Hepatocyte (in vitro differentiated cells): ENCODE measurements at regions not wholly inside any gene's neighbourhood (a gene's known extent, or its start where the extent isn't known, plus 50 kb on each side); places are given as distances from the start of the nearest gene placed in this dataset.
"Not testable (repeated sequence)": the region's sequence is repeated elsewhere in the genome, so short reads cannot be mapped to it uniquely, and the experiment has no call there.

Source experiments
- DNase-seq: peaks from one replicate; pipeline ENCODE4 v3.0.0-alpha.2; 2016; ENCODE audit warnings: low spot score
- H2AFZ ChIP-seq: fragments of 200-600 bp; sonication (generic); 2 replicates; pipeline ENCODE4 v1.6.0; 2016; ENCODE audit warnings: antibody characterized with exemption, mild to moderate bottlenecking
- H3K27ac ChIP-seq: fragments of 200-600 bp; sonication (generic); 2 replicates; pipeline ENCODE4 v1.5.1; 2016; ENCODE audit warnings: mild to moderate bottlenecking
- H3K27me3 ChIP-seq: fragments of 200-600 bp; sonication (generic); 2 replicates; pipeline ENCODE4 v1.6.1; 2016
- H3K36me3 ChIP-seq: fragments of 200-600 bp; sonication (generic); replicated peaks from 2 replicates; pipeline ENCODE4 v1.5.1; 2016; ENCODE audit warnings: low read depth; ENCODE audit not compliant: insufficient read depth
- H3K4me1 ChIP-seq: fragments of 200-600 bp; sonication (generic); 2 replicates; pipeline ENCODE4 v1.5.1; 2016; ENCODE audit warnings: mild to moderate bottlenecking, moderate library complexity; ENCODE audit not compliant: insufficient read depth
- H3K4me2 ChIP-seq: fragments of 200-600 bp; sonication (generic); 2 replicates; pipeline ENCODE4 v1.6.0; 2016
- H3K4me3 ChIP-seq: fragments of 200-600 bp; sonication (generic); 2 replicates; pipeline ENCODE4 v1.5.1; 2016; ENCODE audit warnings: mild to moderate bottlenecking
- H3K79me2 ChIP-seq: fragments of 200-600 bp; sonication (generic); 2 replicates; pipeline ENCODE4 v1.6.0; 2017; ENCODE audit warnings: mild to moderate bottlenecking
- H3K9me2 ChIP-seq: fragments of 200-600 bp; sonication (generic); replicated peaks from 2 replicates; pipeline ENCODE4 v1.6.0; 2017; ENCODE audit warnings: mild to moderate bottlenecking; ENCODE audit not compliant: insufficient read depth
- H3K9me3 ChIP-seq: fragments of 200-600 bp; sonication (generic); 2 replicates; pipeline ENCODE4 v1.5.1; 2016; ENCODE audit warnings: low read depth, mild to moderate bottlenecking
- H4K20me1 ChIP-seq: fragments of 200-600 bp; sonication (generic); 2 replicates; pipeline ENCODE4 v1.6.0; 2016; ENCODE audit warnings: mild to moderate bottlenecking; ENCODE audit not compliant: insufficient read depth, poor library complexity, severe bottlenecking
- EZH2 ChIP-seq: fragments of 200-600 bp; sonication (generic); IDR thresholded peaks from 2 replicates; pipeline ENCODE4 v1.6.1; 2016; ENCODE audit warnings: antibody characterized with exemption, mild to moderate bottlenecking, borderline replicate concordance
- EZH2phosphoT487 ChIP-seq: fragments of 200-600 bp; sonication (generic); IDR thresholded peaks from one replicate; pipeline ENCODE4 v1.6.1; 2018; ENCODE audit warnings: antibody characterized with exemption, mild to moderate bottlenecking, low read depth, moderate library complexity; ENCODE audit not compliant: unreplicated experiment, severe bottlenecking
- WGBS: methylation state at CpG from one replicate; pipeline ENCODE4 v1.1.6; 2016; ENCODE audit warnings: low lambda C conversion rate; ENCODE audit errors: missing lambda C conversion rate; 5-methylcytosine and 5-hydroxymethylcytosine counted together
- TF ChIP-seq, protein P1 (sequence below): fragments of 200-600 bp; sonication (generic); IDR thresholded peaks from 2 replicates; pipeline ENCODE4 v1.5.1; 2016; ENCODE audit warnings: antibody characterized with exemption, mild to moderate bottlenecking; ENCODE audit not compliant: poor library complexity

DNA sequence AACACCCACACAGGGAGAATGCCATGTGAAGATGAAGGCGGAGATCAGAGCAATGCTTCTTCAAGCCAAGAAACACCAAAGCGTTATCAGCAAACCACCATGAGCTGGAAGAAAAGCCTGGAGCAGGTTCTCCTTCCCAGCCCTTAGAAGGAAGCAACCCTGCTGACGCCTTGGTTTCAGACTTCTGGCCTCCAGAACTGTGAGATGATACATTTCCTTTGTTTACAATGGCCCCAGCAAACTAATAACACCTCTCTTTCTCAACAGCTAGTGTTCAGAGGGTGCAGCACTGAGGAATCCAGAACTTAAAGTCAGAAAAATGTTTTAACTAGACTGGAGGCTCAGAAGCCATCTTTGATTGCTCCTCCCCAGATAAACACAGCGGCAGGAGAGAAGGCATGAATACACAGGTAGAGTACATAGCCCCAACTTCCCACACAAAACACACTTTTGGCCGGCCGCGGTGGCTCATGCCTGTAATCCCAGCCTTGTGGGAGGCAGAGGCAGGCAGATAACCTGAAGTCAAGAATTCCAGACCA, 132.4 kb upstream of the LPP start:
- H3K4me2 ChIP-seq, result peak overlapping the region; percentile 44
- no peaks in the 10 kb centered on the region for H3K36me3 ChIP-seq
- no peaks in the 10 kb centered on the region for H4K20me1 ChIP-seq
- H3K9me3 ChIP-seq, result no peaks in the 10 kb centered on the region
- peak overlapping the region; percentile 41 for H2AFZ ChIP-seq
- peak overlapping the region; percentile 90 for H3K27ac ChIP-seq
- H3K9me2 ChIP-seq, result no peaks in the 10 kb centered on the region
- H3K27me3 ChIP-seq, result no peaks in the 10 kb centered on the region
- peaks cover 4% of the 10 kb centered on the region for H3K4me1 ChIP-seq
- TF ChIP-seq EZH2phosphoT487 (no peak), EZH2 (no peak)
- TF ChIP-seq, protein P1, sequence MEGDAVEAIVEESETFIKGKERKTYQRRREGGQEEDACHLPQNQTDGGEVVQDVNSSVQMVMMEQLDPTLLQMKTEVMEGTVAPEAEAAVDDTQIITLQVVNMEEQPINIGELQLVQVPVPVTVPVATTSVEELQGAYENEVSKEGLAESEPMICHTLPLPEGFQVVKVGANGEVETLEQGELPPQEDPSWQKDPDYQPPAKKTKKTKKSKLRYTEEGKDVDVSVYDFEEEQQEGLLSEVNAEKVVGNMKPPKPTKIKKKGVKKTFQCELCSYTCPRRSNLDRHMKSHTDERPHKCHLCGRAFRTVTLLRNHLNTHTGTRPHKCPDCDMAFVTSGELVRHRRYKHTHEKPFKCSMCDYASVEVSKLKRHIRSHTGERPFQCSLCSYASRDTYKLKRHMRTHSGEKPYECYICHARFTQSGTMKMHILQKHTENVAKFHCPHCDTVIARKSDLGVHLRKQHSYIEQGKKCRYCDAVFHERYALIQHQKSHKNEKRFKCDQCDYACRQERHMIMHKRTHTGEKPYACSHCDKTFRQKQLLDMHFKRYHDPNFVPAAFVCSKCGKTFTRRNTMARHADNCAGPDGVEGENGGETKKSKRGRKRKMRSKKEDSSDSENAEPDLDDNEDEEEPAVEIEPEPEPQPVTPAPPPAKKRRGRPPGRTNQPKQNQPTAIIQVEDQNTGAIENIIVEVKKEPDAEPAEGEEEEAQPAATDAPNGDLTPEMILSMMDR, result no peak
- H3K79me2 ChIP-seq, result no peaks in the 10 kb centered on the region
- no peak overlapping the region for H3K4me3 ChIP-seq
- WGBS, result 54% methylated on average over 7 of the region's 7 CpGs
- peak; percentile 59 for DNase-seq

DNA sequence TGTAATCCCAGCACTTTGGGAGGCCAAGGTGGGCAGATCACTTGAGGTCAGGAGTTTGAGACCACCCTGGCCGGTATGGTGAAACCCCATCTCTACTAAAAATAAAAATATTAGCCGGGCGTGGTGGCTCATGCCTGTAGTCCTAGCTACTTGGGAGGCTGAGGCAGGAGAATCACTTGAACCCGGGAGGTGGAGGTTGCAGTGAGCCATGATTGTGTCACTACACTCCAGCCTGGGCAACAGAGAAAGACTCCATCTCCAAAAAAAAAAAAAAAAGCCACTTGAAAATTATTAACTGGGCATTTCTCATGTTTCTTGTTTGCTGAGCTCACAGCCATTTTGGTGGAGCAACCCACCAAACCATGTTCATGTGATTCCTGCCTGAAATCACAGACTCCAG, 131.1 kb upstream of the LPP start:
- H3K36me3 ChIP-seq, H3K9me2 ChIP-seq, DNase-seq, H3K4me3 ChIP-seq, H2AFZ ChIP-seq, H3K27me3 ChIP-seq, H3K27ac ChIP-seq, H4K20me1 ChIP-seq, H3K79me2 ChIP-seq, H3K4me2 ChIP-seq, H3K4me1 ChIP-seq, H3K9me3 ChIP-seq: not testable (repeated sequence)
- WGBS, result 93% methylated on average over 4 of the region's 4 CpGs

DNA sequence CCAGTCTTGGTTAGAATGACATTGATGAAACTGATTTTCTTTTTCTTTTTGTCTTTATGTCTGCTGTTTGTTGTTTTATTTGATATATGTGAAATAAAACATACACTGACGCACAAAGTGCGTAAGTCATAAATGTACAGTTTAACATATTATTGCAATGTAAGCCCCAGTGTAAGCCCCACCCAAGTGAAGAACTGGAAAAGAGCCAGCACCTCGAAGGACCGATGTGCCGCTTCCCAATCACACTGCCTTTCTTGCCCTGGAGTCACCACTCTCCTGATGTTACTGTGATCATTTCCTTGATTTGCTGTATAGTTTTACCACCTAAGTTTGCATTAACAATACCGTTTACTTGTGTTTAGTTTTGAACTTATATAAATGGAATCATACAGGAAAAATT, 128.4 kb upstream of the LPP start:
- no peaks in the 10 kb centered on the region for H3K79me2 ChIP-seq
- no peaks in the 10 kb centered on the region for H3K27me3 ChIP-seq
- peak overlapping the region; percentile 39 for H3K27ac ChIP-seq
- no peaks in the 10 kb centered on the region for H3K9me2 ChIP-seq
- H3K4me2 ChIP-seq, result peak overlapping the region; percentile 1
- no peak for TF ChIP-seq EZH2
- TF ChIP-seq, protein P1, result no peak
- 93% methylated on average over 6 of the region's 6 CpGs for WGBS
- no peaks in the 10 kb centered on the region for H3K9me3 ChIP-seq
- H4K20me1 ChIP-seq, result no peaks in the 10 kb centered on the region
- H3K4me3 ChIP-seq, result no peak overlapping the region
- H2AFZ ChIP-seq, result no peak overlapping the region
- no peak for DNase-seq
- H3K36me3 ChIP-seq, result no peaks in the 10 kb centered on the region
- peaks cover 6% of the 10 kb centered on the region for H3K4me1 ChIP-seq

DNA sequence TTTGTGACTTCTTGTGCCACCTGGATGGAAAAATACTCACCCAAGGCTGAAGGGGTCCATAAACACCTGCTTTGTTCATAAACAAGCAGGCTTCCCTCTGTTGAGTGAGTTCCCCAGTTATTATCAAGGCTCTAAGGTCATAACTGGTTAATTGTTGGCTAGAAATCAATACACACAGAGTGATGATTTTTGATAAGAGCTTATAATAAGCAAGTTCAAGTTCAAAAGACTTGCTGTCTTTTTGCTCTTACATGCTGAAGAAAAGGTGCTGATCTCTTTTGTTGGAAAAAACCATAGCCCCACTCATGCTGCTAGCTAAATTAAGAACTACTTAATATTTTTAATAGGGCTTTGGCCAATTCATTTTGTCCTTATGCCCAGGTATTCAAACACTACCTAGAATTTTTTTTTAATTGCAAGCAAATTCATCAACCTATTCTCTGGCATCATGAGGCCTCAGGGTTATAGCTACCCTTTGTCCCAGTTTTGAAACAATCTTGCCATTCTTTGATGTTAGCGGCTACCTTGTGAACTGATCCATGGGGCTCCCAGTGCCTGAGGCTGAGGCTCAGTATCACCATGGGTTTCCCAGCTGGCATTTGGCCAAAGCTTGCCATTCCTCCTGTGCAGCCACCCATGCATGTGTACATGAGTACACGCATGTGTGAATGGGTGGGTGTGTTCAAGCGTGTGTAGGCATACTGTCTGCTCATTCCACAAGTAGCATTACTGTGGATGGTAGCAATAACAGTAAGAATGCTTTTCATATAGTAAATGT, 127.6 kb upstream of the LPP start:
- no peaks in the 10 kb centered on the region for H3K36me3 ChIP-seq
- H3K9me2 ChIP-seq, result no peaks in the 10 kb centered on the region
- H3K79me2 ChIP-seq, result no peaks in the 10 kb centered on the region
- H3K27me3 ChIP-seq, result no peaks in the 10 kb centered on the region
- peak overlapping the region; percentile 1 for H3K4me2 ChIP-seq
- TF ChIP-seq EZH2 (no peak), EZH2phosphoT487 (no peak)
- TF ChIP-seq, protein P1, result no peak
- peak overlapping the region; percentile 39 for H3K27ac ChIP-seq
- 82% methylated on average over 3 of the region's 3 CpGs for WGBS
- H3K4me3 ChIP-seq, result no peak overlapping the region
- H4K20me1 ChIP-seq, result no peaks in the 10 kb centered on the region
- H3K9me3 ChIP-seq, result no peaks in the 10 kb centered on the region
- H3K4me1 ChIP-seq, result peaks cover 6% of the 10 kb centered on the region
- peak; percentile 34 for DNase-seq
- H2AFZ ChIP-seq, result no peak overlapping the region
